ENCODE measurements at regions not wholly inside any gene's neighbourhood (a gene's known extent, or its start where the extent isn't known, plus 50 kb on each side); places are given as distances from the start of the nearest gene placed in this dataset.

DNA sequence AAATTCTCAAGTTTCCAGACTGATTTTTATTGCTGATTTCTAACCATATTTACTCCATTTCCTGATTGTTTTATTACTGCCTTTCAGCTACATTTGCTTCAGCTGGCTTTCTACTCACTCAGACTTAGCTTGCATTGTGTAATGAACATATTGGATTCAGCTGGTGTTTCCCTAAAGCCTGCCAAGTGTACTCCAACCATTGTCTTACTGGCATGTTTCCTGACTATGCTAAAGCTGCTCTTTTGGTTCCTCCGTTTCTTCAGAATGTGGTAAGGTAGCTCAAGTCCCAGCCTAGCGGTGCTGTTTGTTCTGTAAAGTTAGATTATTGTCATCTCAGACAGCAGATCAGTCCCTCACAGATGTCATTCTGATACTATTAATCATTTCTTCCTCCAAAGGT lies 53.1 kb upstream of the GLRA2 start:
- no peak for DNase-seq

GRCh38 chrX:14449773-14450172 lies 79.6 kb upstream of the GLRA2 start:
- no peak for DNase-seq

GRCh38 chrX:14448406-14448805 lies 80.9 kb upstream of the GLRA2 start:
- DNase-seq, result no peak

DNA sequence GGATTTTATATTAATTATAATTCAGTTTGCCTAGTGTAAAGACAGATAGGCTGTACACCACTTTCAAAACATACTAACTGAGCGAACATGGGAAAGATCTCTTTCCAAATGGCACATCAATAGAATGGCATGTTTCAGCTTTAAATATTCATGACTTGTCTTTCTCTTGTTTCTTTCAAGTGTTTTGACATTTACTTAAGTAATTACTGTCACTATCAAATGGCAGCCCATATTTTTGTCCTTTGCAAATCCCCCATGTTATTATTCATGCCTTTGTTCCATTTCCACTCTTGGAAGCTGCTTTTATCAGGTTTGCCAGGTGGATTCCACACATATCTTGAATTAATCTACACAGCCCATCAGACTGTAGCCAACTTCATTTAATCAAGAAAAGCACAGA lies 89.2 kb upstream of the GLRA2 start:
- DNase-seq, result no peak

- no peak for DNase-seq
Observed at GRCh38 chrX:14427614-14428013, 101.7 kb upstream of the GLRA2 start.

DNA sequence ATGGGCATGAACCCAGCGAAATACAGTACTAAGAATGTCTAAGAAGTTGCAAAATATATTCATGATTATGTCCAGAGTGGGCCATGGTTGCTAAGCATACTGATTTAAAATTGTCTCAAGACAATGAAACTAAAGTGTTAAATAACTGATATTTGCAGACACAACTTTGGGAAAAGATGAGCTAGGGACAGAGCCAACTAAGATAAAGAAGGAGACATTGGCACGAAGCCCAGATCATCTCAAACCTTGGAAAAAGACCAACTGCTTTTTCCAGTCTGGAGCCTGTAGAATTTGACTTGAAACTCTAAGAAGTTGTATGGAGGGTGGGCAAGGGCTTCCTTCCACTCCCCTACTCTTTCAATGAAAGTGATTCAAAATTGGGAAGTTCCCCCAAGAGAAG lies 108.5 kb upstream of the GLRA2 start:
- no peak for DNase-seq

GRCh38 chrX:14412686-14413085 lies 116.7 kb upstream of the GLRA2 start:
- DNase-seq, result no peak

DNA sequence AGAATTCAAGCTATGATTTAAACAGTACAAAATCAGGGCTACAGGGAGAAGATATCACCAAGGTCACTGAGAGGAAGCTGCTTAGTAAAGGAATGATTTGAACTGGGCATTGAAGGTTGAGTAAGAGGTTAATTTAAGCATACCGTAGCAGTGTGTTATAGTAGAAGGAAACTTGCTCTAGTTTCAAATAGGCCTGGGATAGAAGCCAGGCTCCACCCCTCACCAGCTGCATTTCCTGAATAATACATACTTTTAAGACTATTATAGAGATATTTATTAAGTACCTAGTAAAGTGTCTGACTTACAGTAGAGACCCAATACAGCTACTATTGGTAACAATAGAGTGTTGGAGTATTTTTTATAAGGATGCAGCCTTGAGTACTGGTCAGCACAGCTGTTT lies 118.0 kb upstream of the GLRA2 start:
- DNase-seq, result no peak

DNA sequence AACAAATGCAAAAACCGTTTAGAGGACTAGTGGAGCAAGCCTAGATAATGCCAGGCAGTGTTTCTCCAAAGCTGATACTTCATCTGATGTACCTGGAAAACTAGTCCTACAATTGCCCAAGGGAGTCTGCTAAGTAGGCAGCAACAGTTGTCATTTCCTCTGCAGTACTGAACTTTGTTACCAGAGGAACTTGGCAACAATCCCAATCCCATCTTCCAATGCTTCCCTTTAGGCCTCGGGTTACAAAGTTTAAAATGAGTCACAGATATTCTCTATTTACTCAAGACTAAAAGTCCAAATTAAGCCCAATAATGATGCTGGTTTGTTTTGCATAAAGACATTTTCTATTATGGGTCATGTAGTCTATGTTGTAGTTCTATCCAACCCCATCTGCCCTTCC lies 120.0 kb upstream of the GLRA2 start:
- no peak for DNase-seq

DNA sequence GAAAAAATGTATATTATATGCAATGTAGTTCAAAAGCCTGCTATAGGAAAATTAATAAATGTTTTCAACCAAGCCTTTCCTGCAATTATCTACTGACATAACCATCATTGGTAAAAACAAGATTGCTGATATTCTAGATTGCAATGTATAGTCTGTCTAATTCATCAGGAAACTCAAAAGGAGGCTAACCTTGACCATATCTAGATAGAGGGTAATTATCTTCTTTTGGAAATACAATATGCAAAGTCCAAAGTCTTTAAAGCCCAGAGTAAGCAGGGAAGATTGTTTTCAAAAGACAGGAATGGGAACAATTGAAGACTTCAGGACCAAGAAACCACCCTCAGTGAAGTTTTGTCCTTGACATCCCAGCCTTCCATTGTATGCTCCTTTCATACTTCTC lies 123.1 kb upstream of the GLRA2 start:
- no peak for DNase-seq

DNA sequence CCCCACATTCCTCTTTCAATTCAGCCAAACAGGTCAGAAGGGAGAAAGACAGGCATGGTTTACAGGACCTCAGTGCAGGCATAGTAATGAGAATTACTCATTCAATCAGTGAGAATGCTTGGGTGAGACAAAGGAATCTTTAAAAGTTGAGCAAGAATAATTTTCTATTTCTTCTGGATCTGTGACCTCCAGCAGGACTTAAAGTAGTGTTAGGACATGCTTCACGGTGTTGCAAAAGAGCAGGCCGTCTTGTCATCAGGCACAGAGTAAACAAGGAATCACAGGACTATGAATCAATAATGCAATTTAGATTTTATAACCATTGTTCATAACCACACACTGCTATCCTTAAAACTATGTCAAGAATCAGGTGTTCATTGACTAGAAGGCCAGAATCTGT lies 130.6 kb upstream of the GLRA2 start:
- no peak for DNase-seq

DNA sequence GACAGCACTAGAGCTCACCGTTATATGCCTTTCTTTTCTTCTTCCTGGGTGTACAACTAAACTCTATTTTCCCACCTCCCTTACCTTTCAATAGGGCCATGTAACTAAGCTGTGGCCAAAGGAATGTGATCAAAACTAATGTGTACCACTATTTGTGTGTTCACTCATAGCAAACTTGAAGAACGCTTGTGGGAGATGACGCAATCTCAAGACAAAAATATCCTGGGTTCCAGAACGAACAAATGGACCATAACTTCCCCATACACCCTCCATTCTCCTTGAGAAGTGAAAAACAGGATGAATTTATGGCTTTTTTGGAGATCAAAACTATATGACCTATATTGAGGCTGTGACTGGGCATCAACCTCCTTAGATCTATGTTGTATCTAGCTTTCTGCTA lies 139.7 kb upstream of the GLRA2 start:
- no peak for DNase-seq

- no peak for DNase-seq
Observed at GRCh38 chrX:14386981-14387380, 142.4 kb upstream of the GLRA2 start.

GRCh38 chrX:14380044-14380443 lies 149.3 kb upstream of the GLRA2 start:
- no peak for DNase-seq

GRCh38 chrX:14377427-14377826 lies 151.9 kb upstream of the GLRA2 start:
- DNase-seq, result no peak

GRCh38 chrX:14363728-14364127 lies 165.6 kb upstream of the GLRA2 start:
- no peak for DNase-seq

DNA sequence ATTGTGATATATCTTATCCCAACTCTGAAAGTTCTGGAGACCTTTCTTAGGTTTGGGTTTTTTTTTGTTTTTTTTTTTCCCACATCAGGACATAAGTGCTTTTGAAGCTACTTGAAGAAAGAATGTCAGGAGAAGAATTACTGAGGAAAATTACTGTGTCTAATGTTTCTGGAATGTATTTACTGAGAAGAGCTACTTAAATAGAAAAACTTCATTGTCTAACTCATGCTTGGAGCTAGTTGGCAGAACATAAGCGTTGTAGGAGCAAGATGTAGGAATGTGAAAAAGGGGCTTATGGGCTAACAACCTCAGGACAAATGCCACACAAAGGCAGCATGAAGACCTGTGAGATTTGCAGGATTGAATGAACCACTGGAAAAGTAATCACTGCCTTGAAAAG lies 166.6 kb upstream of the GLRA2 start:
- DNase-seq, result no peak

- DNase-seq, result no peak
Observed at GRCh38 chrX:14361435-14361834, 167.9 kb upstream of the GLRA2 start.

DNA sequence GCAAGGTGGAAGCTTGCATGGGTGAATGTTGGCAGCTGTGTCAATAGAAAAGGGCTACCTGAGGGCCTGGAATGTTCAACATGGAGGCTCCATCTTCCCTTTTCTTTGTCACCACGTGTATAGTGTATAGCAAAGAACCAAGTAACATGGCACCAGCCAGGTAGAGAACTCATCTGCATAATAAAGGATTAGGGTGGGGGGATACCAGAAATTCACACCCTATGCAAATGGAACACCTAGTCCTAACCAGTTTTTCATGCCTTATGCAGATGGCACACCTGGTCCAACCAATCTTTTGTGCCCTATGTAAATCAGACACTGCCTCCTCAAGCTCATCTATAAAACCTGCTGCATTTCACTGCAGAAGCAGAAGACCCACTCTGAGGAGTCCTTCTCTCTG lies 169.6 kb upstream of the GLRA2 start:
- no peak for DNase-seq

DNA sequence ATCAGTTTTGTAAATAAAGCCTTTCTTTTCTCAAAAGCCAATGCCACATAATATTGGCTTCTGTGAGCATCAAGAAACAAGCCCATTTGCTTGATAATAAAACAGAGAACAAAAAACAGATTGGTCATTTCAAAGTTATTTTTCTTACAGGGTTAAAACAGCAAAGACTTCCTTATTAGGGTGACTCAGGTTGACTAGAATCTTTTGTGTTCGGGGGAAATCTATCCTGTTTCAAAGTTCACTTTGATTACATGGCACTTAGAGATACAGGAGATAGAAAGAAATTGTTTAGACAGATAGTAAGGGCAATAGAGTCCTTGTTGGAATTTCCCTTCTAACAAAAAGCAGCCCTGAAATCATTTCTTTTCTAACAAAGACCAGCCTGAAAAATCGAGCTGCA lies 170.0 kb upstream of the GLRA2 start:
- DNase-seq, result no peak

DNA sequence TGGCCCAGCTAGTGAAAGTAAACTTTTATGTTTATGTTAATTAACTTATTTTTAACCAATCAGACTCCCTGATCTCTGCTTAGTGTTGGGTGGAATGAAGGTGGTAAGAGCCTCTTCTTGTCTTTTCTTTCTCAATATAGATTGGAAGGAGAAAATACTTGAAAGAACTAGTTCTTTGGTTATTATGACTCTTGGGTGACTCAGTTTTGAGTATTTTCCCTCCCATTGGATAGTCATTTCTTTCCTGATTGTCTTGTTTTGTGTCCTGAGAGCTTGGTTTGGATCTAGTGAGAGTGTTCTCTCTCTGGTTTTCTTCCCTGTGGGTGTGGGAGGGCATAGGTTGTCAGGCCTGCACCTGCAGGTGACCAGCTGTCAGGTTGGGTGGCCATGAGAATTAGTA lies 172.0 kb upstream of the GLRA2 start:
- no peak for DNase-seq

DNA sequence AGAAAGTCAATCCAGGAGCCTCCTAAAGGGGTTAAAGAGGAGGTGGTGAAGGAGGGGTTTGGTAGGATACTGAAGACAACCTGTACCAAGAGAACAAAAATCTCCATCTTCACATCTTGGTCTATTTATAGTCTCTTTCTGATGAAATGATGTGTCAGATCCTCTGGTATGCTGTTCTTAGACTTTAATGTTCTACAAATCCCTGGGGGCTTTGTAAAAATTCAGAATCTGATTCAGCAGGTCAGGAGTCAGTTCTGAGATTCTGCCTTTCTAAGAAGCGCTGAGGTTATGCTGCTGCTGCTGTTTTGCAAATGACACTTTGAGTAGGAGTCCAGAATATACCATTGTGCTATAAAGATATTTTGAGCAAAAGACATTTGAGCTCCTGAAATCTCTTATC lies 172.9 kb upstream of the GLRA2 start:
- DNase-seq, result no peak

DNA sequence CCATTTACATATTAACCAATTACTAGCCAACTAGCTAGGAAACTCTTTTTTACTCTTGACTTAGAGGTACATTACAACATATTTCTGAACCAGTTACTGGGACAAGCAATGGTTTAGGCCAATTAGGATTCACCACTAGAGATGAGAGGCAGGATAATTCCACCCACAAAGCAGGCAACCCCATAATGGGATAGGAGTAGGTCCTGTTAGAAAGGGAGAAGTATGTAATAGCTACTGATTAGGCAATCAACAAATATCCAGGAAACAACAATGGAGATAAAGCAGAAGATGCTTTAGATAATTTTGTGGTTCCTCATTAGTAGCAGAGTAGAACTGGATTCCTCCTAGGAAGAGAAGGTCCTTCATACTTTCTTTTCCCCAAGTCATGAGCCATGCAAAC lies 173.8 kb upstream of the GLRA2 start:
- DNase-seq, result no peak

DNA sequence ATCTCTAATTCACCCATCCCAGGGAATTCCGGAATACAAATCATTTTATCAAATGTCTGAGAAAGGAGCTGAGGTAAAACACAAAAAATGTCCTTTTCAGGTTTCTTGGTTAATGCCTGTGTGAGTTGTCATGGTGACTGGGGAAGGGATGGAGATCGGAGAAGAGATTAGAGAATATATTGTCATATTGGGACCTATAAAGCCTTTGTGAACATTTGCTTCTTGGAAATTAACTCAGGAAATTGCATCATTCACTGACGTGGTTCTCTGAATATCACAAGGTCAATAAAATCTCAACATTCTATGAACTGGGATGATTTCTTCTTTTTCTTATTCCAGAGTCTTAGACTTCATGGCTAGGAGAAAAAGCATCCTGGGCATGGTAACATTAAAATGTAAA lies 174.8 kb upstream of the GLRA2 start:
- no peak for DNase-seq

DNA sequence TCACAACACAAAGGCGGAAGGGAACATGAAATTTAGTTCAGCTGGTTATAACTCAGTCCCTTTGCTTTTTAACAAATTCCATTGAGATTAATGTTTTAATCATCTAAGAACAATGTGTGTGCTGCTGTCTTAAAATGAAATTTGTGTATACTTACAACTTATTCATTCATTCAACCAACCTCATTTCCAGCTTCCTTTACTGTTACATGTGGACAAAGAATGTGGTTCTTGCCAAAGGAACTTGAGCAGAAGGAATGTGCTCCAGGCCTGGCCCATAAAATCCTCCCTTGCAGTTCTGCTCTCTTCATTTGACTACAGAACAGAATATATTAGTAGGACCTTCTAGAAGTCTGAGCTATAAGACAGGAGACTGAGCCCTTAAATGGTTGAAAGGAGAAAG lies 176.8 kb upstream of the GLRA2 start:
- DNase-seq, result no peak

- no peak for DNase-seq
Observed at GRCh38 chrX:14351611-14352303, 177.6 kb upstream of the GLRA2 start.

Measured in stimulated activated CD4-positive, alpha-beta T cell treated with anti-CD3 and anti-CD28 coated beads, Interleukin-12 subunit alpha, Interleukin-12 subunit beta, amount 100 ng/mL, for 4 hours (primary cell).